Mucosa of stomach (tissue), 1 donor: ENCODE measurements at regions not wholly inside any gene's neighbourhood (a gene's known extent, or its start where the extent isn't known, plus 50 kb on each side); places are given as distances from the start of the nearest gene placed in this dataset.

Experiments used
- H3K27me3 ChIP-seq: one replicate; pipeline ENCODE4 v1.7.0; 2013; ENCODE audit warnings: mild to moderate bottlenecking, low read length; ENCODE audit not compliant: control insufficient read depth, insufficient read depth
- H3K36me3 ChIP-seq: one replicate; pipeline ENCODE4 v1.7.0; 2013; ENCODE audit warnings: low read length; ENCODE audit not compliant: control insufficient read depth, insufficient read depth
- H3K4me1 ChIP-seq: one replicate; pipeline ENCODE4 v1.7.0; 2013; ENCODE audit warnings: mild to moderate bottlenecking, low read length; ENCODE audit not compliant: control insufficient read depth, insufficient read depth
- H3K4me3 ChIP-seq: one replicate; pipeline ENCODE4 v1.7.0; 2013; ENCODE audit warnings: low read length
- H3K9ac ChIP-seq: one replicate; pipeline ENCODE4 v1.7.0; 2013; ENCODE audit warnings: mild to moderate bottlenecking, low read length, moderate library complexity
- H3K9me3 ChIP-seq: one replicate; pipeline ENCODE4 v1.7.0; 2013; ENCODE audit warnings: mild to moderate bottlenecking, low read length, moderate library complexity; ENCODE audit not compliant: control insufficient read depth
- donor health status: Pancreatic carcinoma.

- H3K36me3 ChIP-seq, result no peaks in the 10 kb centered on the region
- H3K9me3 ChIP-seq, result no peaks in the 10 kb centered on the region
- H3K4me3 ChIP-seq, result no peak overlapping the region
- H3K27me3 ChIP-seq, result no peaks in the 10 kb centered on the region
- no peaks in the 10 kb centered on the region for H3K4me1 ChIP-seq
- no peak overlapping the region for H3K9ac ChIP-seq
These were observed 312.7 kb upstream of the C1orf87 start for GRCh38 chr1:60386249-60386648.

DNA sequence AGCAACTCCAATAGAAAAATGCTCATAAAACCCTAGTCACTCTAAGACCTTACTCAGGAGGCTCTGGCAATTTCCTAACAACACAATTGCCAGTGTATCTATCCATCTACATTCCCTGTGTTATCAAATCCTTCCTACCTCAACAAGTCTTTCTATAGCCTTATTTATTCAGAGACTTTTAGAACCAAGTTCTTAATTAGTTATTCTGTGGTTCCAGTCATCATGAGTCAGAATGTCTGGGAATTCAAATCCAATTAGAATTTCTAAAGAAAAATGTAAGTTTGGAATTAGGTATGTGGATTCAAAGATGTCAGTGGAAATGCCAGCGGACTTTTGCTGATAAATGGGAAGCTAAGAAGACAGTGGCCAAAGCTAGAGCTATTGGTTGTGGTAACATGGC is 302.6 kb upstream of the C1orf87 start:
- H3K4me3 ChIP-seq, result no peak overlapping the region
- no peaks in the 10 kb centered on the region for H3K36me3 ChIP-seq
- no peaks in the 10 kb centered on the region for H3K27me3 ChIP-seq
- no peaks in the 10 kb centered on the region for H3K9me3 ChIP-seq
- H3K4me1 ChIP-seq, result no peaks in the 10 kb centered on the region
- no peak overlapping the region for H3K9ac ChIP-seq

DNA sequence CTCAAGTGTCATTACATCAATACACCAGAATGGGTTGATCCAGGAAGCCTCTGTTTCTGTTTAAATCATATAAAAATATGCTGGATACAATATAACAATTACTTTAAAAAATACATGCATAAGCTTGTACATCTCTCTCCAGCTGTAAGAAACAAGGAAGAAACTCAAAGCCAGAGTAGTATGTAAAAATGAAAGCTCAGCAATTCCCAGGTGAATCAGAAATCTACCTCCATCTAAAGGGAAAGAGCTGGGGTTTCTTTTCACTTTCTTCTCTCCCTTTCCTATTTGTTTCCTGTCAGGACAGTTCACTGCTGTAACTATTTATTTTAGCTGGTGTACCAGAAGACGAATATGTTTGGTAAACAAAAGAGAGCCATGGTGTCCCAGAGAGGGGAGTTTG is 301.0 kb upstream of the C1orf87 start:
- Histone ChIP-seq H3K4me3 (no peak overlapping the region), H3K27me3 (no peaks in the 10 kb centered on the region), H3K36me3 (no peaks in the 10 kb centered on the region), H3K4me1 (no peaks in the 10 kb centered on the region), H3K9me3 (no peaks in the 10 kb centered on the region), H3K9ac (no peak overlapping the region)

GRCh38 chr1:60367532-60367931 is 294.0 kb upstream of the C1orf87 start:
- Histone ChIP-seq H3K36me3 (no peaks in the 10 kb centered on the region), H3K9ac (no peak overlapping the region), H3K4me3 (no peak overlapping the region), H3K9me3 (no peaks in the 10 kb centered on the region), H3K4me1 (no peaks in the 10 kb centered on the region), H3K27me3 (no peaks in the 10 kb centered on the region)

GRCh38 chr1:60359431-60359830 is 285.9 kb upstream of the C1orf87 start:
- no peak overlapping the region for H3K9ac ChIP-seq
- H3K4me1 ChIP-seq, result no peaks in the 10 kb centered on the region
- H3K4me3 ChIP-seq, result no peak overlapping the region
- no peaks in the 10 kb centered on the region for H3K27me3 ChIP-seq
- no peaks in the 10 kb centered on the region for H3K36me3 ChIP-seq
- no peaks in the 10 kb centered on the region for H3K9me3 ChIP-seq

GRCh38 chr1:60350531-60350930 is 277.0 kb upstream of the C1orf87 start:
- no peak overlapping the region for H3K9ac ChIP-seq
- no peaks in the 10 kb centered on the region for H3K36me3 ChIP-seq
- no peaks in the 10 kb centered on the region for H3K9me3 ChIP-seq
- no peaks in the 10 kb centered on the region for H3K27me3 ChIP-seq
- H3K4me3 ChIP-seq, result no peak overlapping the region
- no peaks in the 10 kb centered on the region for H3K4me1 ChIP-seq

DNA sequence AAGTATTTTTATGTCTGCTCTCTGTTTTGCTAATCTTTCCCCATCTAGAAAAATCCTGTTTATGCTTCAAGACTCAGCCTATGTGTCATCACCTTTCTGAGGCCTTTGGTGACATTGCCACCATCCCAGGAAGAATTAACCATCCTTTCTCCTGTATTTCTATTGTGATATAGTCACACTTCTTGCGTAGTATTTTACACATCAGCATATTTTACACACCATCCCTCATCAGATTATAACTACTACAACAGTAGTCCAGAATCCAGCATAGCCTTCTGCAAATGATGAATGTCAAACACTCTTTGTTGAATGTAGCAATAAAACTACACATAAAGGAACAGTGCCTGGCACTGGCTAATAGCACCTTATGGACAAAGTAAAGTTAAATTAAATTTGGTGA is 275.3 kb upstream of the C1orf87 start:
- H3K4me1 ChIP-seq, result no peaks in the 10 kb centered on the region
- no peaks in the 10 kb centered on the region for H3K27me3 ChIP-seq

DNA sequence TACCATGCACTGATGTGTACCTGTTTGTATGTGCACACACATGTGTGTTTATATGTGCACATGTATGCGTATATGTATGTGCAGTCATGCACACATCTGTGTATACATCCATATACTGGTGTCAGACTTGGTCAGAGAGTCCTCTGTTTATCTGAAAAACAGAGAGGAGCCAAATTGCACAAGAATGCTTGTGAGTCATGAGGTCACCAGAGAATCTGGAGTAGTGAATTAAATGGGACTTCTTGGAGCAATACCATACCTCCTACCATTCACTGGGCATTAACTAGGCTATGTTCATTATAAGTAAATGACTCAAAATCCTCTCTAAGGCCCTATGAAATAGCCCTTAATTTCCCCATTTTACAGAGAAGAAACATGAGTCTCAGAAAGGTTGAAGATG is 272.1 kb upstream of the C1orf87 start:
- no peaks in the 10 kb centered on the region for H3K9me3 ChIP-seq
- no peaks in the 10 kb centered on the region for H3K4me1 ChIP-seq
- no peak overlapping the region for H3K4me3 ChIP-seq
- H3K36me3 ChIP-seq, result no peaks in the 10 kb centered on the region
- H3K27me3 ChIP-seq, result no peaks in the 10 kb centered on the region
- H3K9ac ChIP-seq, result no peak overlapping the region

More for the DNA sequence above, 275.3 kb upstream of the C1orf87 start:
- H3K4me3 ChIP-seq, result no peak overlapping the region
- H3K36me3 ChIP-seq, result no peaks in the 10 kb centered on the region
- H3K9me3 ChIP-seq, result no peaks in the 10 kb centered on the region
- no peak overlapping the region for H3K9ac ChIP-seq

DNA sequence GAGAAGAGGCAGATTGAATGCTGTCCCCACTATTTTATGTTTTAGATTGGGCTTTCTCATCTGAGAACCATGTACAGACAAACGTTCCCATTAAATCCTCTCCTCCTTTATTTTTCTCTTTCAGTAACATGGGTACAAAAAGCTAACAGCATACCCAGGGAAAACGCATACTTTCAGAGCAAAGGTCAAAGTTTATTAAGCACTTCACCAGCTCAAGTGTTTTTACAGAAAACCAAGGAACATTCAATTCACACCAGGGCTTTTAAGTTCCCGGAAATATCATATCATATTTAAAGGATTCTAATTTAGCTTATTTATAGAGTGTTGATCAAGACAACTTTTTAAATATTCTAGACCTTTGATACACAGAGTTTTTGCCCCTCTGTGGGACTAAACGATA is 271.5 kb upstream of the C1orf87 start:
- Histone ChIP-seq H3K4me3 (no peak overlapping the region), H3K36me3 (no peaks in the 10 kb centered on the region), H3K27me3 (no peaks in the 10 kb centered on the region), H3K9ac (no peak overlapping the region), H3K4me1 (no peaks in the 10 kb centered on the region), H3K9me3 (no peaks in the 10 kb centered on the region)

GRCh38 chr1:60343736-60344135 is 270.2 kb upstream of the C1orf87 start:
- H3K9me3 ChIP-seq, result no peaks in the 10 kb centered on the region

GRCh38 chr1:60342569-60342968 is 269.0 kb upstream of the C1orf87 start:
- no peak overlapping the region for H3K9ac ChIP-seq
- H3K27me3 ChIP-seq, result no peaks in the 10 kb centered on the region
- H3K4me1 ChIP-seq, result no peaks in the 10 kb centered on the region
- no peaks in the 10 kb centered on the region for H3K36me3 ChIP-seq
- no peaks in the 10 kb centered on the region for H3K9me3 ChIP-seq
- no peak overlapping the region for H3K4me3 ChIP-seq

More at GRCh38 chr1:60343736-60344135, 270.2 kb upstream of the C1orf87 start:
- H3K4me3 ChIP-seq, result no peak overlapping the region
- no peak overlapping the region for H3K9ac ChIP-seq
- H3K36me3 ChIP-seq, result no peaks in the 10 kb centered on the region
- H3K4me1 ChIP-seq, result no peaks in the 10 kb centered on the region
- H3K27me3 ChIP-seq, result no peaks in the 10 kb centered on the region

DNA sequence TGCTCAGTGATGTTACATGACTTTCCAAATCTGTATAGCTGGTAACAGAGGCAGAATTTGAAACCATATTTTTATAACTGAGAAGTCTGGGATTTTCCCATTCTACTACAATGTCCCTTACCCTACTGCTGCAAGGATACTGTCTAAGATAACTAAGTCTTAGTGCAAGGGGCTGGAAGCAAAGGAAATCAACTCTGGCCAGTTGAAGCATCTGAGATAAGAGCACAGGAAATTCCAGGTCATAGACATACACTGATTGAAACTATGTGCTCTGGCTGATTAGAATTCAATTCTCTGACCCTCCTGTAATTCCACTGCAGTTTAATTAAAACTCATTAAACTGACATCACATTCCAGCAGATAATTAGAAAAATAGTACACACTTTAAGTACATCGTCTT is 267.7 kb upstream of the C1orf87 start:
- Histone ChIP-seq H3K9ac (no peak overlapping the region), H3K36me3 (no peaks in the 10 kb centered on the region), H3K4me1 (no peaks in the 10 kb centered on the region), H3K4me3 (no peak overlapping the region), H3K27me3 (no peaks in the 10 kb centered on the region), H3K9me3 (no peaks in the 10 kb centered on the region)

DNA sequence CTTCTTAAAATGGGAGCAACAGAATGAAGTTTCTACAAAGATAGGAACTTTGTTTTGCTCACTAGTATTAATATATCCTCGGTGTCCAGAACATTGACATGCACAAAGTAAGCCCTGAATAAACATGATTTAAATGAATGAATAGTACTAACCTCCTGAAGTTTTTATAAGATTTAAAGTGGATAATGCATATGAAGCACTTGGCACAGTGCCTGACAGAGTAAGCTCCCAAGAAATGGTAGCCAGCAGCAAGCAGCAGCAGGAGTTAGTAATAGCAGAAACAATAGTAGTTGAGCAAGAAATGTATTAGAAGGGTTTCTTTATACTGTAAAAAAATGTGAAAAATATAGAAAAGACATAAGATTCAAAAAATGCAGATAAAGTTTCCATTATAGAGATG is 258.1 kb upstream of the C1orf87 start:
- Histone ChIP-seq H3K4me1 (no peaks in the 10 kb centered on the region), H3K9me3 (no peaks in the 10 kb centered on the region)

More for the DNA sequence above, 258.1 kb upstream of the C1orf87 start:
- H3K9ac ChIP-seq, result no peak overlapping the region
- no peaks in the 10 kb centered on the region for H3K36me3 ChIP-seq
- H3K4me3 ChIP-seq, result no peak overlapping the region
- no peaks in the 10 kb centered on the region for H3K27me3 ChIP-seq
